HG03558 (cell line): ENCODE measurements at regions not wholly inside any gene's neighbourhood (a gene's known extent, or its start where the extent isn't known, plus 50 kb on each side); places are given as distances from the start of the nearest gene placed in this dataset.

ENCODE experiments used
- ATAC-seq: cut with Tn5 transposase; IDR thresholded peaks from one replicate; pipeline ENCODE4 v1.9.1; 2021; ENCODE audit warnings: moderate number of reproducible peaks; ENCODE audit not compliant: unreplicated experiment; ENCODE audit errors: extremely low read depth

- ATAC-seq = no peak
Measured at GRCh38 chr18:40096675-40097074, 1858.4 kb upstream of the PIK3C3 start.

DNA sequence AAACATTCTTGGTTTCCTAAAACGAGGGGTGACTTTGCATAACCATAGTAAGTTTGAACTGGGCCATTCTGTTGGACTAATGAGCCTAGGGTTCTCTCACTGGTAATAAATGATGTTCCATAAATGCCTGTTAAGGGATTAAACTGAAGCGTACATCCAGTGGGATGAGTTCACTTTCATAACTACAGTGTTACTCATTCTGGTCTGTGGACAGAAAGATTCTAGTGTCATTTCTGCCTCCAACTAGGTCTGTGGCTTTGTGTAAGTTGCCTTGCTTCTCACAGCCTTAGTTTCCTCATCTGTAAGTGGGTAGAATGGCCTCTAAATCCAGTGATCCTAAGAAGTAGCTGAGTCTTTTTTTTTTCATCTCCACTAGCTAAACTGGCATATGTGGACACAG, 1860.6 kb upstream of the PIK3C3 start:
- no peak for ATAC-seq

- no peak for ATAC-seq
Measured at GRCh38 chr18:40088130-40088529, 1866.9 kb upstream of the PIK3C3 start.

- ATAC-seq = no peak
Measured at GRCh38 chr18:40079786-40080185, 1875.2 kb upstream of the PIK3C3 start.

GRCh38 chr18:40075616-40076015, 1879.4 kb upstream of the PIK3C3 start:
- ATAC-seq = no peak

GRCh38 chr18:40072761-40073160, 1882.3 kb upstream of the PIK3C3 start:
- ATAC-seq = no peak

GRCh38 chr18:40066368-40066767, 1888.7 kb upstream of the PIK3C3 start:
- ATAC-seq = no peak

DNA sequence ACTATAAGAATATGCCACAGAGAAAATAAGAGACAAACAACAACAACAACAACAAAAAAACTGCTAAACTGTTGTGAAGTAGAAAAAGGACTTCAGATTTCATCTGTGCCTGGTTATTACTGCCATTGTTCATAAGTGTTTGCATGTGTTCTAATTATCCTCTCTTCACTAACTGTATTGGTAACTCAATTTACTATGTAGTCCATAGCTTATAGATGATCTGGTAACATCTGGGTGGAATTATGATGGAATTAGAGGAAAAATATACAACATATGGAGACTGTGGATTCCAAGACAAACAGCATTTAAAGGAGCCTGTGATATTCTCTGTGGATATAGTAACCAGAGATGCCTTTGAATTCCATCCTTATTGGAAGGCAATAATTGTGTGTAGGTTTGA, 1891.5 kb upstream of the PIK3C3 start:
- ATAC-seq = no peak

GRCh38 chr18:40061086-40061485, 1893.9 kb upstream of the PIK3C3 start:
- no peak for ATAC-seq

GRCh38 chr18:40060562-40060961, 1894.5 kb upstream of the PIK3C3 start:
- ATAC-seq = no peak

GRCh38 chr18:40058811-40059570, 1896.0 kb upstream of the PIK3C3 start:
- no peak for ATAC-seq

DNA sequence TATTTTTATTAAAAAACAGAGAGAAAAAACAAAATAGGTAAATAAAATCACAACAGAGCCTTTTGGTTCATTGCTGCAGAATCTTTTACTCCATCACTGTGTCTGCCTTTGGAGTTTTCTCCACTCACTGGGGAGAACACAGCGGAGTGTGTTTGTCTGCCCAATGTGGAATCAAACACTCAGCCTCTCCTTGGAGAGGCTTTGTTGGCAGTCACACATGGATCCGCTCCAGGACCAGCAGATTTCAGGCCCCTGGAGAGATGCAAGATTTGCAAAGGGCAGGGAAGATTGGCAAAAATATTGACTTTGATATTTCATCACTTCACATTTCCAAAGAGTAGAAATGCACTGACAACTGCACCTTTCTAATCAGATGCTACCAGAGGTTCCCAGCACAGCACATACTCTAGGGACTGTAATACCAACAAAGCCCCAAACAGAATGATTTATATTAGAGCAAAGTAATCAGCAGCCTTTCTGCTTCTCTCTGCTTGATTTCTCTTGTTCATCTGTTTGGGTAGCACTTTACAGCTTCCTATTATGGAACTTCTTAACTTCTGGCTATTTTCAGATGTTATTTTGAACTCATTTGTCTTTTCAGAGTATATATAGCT, 1898.8 kb upstream of the PIK3C3 start:
- ATAC-seq = no peak

GRCh38 chr18:40055262-40055661, 1899.8 kb upstream of the PIK3C3 start:
- no peak for ATAC-seq

DNA sequence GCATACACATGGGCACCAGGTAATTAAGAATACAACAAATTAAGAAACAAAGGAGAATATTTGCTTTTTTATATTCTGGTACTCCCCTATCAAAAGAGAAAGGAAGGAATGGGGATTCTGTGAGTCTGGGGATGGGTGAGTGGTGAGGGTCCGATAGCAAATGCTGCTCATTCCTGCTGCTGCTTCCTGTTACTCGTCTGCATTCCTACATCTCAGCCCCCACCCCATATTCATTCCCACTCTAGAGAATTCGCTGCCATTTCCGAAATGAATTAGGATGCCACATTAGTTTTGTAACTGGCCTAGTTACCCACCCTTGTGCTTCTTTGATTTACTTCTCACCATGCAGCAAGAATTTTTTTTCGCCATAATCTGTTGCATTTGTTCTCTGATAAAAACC, 1905.3 kb upstream of the PIK3C3 start:
- ATAC-seq = no peak

DNA sequence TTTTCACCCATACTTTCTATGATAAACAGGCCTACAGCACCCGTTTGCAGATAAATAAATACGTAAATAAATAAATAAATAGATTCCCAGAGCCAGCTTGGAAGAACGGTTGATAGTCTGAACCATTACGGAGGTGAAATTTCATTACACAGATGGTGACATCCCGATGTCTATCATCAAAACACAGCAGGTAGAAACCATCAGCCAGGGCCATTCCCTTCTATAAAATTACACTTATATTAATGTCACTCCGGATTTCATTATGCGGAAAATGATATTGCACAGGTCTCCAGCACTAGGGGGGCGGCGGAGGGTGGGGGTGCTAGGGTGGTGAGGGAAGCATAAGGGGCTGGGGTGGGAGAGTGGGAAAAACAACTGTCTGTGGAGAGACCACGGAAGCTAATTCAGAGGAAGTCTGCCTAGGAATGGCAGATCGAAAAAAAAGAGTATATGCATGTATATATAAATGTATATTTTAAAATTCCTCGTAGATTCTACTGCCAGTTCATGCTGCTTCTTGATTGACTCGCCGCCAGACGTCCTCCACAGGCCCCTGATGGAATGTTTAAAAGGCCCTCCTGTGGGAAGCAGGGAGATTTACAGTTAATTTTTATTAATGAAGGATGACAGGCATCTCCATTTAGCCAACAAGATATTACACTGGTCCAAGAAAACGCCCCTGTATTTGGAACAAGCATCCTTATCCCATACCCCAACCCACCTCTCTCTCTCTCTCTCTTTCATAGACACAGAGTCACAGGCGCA, 1906.0 kb upstream of the PIK3C3 start:
- ATAC-seq = no peak

DNA sequence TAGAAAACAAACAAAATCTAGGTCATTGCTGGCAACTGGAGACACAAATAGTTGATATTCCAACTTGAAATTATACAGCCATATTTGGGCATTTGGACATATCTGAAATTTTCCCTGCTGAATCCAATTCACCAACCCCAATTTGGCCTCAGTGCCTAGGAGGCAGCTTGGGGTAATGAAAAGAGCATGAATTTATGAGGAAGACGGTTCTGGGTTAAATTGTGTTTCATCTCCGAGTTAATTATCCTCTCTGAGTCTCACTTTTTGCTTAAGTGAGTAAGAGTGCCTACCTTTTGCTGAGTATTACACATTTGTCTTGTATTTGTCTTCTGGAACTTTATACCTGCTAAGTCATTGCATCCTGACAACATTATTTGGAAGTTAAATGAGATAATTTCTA, 1906.8 kb upstream of the PIK3C3 start:
- no peak for ATAC-seq

GRCh38 chr18:40046596-40046995, 1908.4 kb upstream of the PIK3C3 start:
- no peak for ATAC-seq

- ATAC-seq = no peak
Measured at GRCh38 chr18:40041951-40042350, 1913.1 kb upstream of the PIK3C3 start.

GRCh38 chr18:40040574-40040973, 1914.5 kb upstream of the PIK3C3 start:
- ATAC-seq = no peak

GRCh38 chr18:40037356-40037755, 1917.7 kb upstream of the PIK3C3 start:
- ATAC-seq = no peak

- ATAC-seq = no peak
Measured at GRCh38 chr18:40036861-40037260, 1918.2 kb upstream of the PIK3C3 start.
